ENCODE measurements at regions not wholly inside any gene's neighbourhood (a gene's known extent, or its start where the extent isn't known, plus 50 kb on each side); places are given as distances from the start of the nearest gene placed in this dataset.
A peak's percentile ranks its signal among the peaks of the same experiment; 100 is the strongest.

DNA sequence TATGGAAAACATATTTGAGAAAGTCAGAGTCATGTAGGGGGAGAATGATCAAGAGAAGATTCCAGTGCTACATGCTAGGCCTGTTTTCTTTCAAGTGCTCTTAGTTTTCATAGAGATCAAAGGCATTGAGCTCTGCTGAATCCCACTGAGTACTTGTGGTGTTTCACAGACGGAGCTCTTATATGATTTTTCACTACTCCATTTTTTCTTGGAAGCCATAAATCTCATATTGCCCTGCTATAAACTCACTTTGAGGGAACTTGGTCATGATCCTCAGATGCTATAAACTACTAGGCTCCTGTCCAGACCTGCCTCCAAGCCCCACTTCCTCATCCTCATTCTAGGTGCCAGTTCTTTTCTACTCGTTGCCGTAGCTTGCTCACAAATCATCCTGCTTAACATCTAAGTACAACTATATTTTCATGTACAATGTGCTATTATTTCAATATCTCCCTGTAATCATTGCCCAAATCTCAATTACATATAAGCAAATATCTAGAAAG is 180.8 kb upstream of the CCDC179 start:
- DNase-seq (ENCODE audit: low read depth) = no peak

DNA sequence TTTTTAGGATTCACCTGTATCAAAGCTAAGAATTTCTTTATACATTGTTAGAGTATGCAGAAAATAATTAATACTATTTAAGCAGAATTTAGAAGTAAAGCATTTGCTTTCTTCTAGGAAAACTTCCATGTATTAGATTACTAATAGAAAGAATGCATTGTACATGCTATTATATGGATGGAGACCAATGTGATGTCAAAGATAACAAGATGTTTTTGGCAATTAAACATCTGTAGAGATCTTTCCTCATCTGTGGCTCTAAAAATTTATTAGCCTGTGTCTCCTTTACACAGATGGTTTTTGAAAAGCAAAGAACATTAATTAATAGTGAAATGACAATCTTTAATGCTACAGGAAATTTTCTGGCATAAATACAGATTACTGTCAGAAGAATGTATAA is 198.4 kb upstream of the CCDC179 start:
- no peak for DNase-seq (ENCODE audit: low read depth)

DNA sequence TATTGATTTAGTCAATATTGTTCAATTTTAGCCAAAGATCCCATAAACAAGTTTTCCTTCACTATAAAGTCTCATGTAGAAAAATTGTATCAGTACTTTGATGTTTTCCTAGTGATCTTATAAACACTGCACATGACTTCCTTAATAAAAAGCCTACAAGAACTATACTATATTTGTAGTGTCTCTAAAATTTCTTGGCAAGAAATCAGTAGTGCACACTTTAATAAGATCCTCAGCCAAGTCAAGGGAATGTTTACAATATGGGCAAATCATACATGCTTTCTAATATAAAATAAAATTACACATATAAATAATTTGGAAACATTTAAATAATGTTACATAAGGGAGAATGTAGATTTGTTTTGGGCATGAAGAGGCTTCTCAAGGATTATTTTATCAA is 203.0 kb upstream of the CCDC179 start:
- DNase-seq (ENCODE audit: low read depth) = no peak

DNA sequence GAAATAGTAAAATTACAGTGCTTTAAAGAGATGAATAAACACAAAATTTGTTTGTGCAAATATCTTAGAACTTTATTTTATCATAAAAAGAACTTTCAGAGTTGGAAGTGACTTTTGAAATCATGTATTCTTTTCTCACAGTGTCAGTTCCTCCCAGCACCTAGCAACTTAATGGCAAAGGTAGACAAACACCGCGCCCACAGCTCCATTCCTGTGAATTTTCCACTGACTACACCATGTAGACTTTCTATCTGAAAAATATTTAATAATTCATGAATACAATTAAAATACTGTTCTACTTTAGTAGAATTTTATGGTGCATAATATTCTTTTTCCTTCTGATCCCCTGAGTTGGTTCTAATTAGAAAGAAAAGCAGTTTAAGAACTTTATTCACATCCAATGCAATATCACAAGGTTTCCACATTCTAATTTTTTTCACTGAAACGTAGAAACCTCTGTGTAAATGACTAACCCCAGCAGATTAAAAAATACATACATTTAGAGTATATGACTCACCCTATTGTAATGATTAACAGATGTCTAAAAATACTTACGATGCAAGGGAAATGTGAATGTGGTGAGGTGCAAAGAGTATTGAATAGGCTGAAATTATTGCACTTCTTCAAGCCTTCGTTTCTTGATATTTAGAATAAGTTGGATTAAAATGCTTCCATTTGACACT is 218.2 kb upstream of the CCDC179 start:
- DNase-seq (ENCODE audit: low read depth) = peak; percentile 22

DNA sequence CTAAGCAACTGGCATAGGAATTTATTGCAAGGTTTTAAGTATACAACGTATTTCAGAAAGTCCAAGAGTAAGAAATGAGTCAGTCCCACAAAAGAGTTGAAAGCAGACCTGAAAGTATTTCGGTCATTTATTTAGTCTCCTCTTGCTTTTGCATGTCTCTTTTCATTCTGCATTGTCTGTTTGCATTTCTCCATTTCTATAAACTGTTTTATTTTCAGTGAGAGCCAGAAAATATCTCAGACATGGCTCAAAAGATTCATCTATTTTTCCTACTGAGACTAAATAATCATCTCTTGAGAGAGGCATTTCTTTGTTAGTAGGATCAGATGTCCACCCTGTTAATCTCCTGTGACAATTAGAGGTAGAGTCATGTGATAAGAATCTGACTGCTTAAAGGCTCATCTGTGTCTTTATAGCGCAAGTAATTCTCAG is 219.1 kb upstream of the CCDC179 start:
- DNase-seq (ENCODE audit: low read depth) = no peak

DNA sequence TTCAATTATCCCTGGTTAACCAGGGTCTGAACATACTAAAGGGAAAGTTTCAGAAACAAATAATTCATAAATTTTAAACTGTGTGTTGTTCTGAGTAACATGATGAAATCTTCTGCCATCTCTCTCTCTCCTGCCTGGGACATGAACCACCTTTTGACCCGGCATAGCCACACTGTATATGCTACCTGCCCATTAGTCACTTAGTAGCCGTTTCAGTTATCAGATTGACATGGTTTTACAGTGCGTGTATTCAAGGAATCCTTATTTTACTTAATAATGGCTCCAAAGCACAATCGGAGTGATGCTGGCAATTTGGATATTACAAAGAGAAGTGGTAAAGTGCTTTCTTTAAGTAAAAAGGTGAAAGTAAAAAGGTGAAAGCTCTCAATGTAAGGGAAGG is 227.1 kb upstream of the CCDC179 start:
- no peak for DNase-seq (ENCODE audit: low read depth)

DNA sequence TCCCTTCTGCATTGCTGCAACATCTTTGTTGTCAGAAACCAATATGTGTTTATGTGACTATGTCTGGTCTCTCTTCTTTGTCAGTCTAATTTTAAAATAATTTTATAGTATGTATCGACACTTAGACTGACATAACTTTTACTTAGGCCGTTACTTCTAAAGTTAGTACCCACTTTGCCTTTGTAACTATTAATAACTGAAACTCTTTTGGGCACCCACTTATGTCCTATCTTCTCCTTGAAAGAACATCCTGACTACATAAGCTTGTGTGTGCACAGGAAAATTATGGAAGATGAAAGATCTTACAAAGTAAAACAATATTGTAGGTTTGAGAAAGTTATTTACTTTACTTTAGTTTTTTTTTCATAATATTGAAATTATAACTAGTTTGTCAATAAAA is 230.4 kb upstream of the CCDC179 start:
- DNase-seq (ENCODE audit: low read depth) = no peak

DNA sequence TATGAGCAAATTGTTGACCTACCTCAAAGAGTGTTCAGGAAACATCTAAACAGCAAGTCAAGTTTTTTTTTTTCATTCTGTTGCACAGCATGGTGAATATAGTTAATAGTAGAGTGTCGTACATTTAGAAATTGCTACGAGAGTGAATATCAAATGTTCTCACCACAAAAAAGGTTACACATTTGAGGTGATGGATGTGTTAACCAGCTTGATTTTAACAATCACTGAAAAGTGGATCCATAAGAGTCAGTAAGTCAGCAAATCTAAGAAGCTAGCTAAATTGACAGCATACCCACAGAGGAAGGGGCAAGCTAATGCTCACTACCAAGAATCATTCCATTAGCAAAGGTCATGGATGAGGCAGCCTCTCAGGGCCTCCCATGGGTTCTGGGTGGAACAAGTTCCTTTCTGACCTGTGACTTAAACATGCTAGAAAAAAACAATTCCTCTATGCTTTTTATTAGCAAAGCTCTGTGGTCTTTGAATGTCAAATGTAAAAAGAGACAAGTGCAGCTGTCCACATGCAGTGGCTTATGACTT is 235.4 kb upstream of the CCDC179 start:
- no peak for DNase-seq (ENCODE audit: low read depth)

DNA sequence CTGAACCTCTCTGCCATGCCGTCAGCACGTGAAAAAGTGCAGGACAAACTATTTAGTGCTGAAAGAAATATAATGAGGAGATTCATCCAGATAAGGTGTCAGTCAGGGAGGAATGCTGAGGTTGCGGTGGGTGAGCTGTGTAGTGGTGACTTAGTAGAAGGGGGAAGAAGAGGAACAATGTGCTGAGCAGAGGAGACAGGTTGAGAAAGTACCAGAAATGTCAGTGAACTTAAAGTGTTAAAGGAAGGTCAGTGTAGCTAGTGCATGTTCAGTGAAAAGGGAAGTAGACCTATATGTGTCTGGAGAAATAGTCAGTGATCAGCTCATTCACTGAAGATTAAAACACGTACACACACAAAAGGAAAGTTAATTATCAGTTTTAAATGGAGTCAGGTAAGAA is 237.6 kb upstream of the CCDC179 start:
- DNase-seq (ENCODE audit: low read depth) = no peak

DNA sequence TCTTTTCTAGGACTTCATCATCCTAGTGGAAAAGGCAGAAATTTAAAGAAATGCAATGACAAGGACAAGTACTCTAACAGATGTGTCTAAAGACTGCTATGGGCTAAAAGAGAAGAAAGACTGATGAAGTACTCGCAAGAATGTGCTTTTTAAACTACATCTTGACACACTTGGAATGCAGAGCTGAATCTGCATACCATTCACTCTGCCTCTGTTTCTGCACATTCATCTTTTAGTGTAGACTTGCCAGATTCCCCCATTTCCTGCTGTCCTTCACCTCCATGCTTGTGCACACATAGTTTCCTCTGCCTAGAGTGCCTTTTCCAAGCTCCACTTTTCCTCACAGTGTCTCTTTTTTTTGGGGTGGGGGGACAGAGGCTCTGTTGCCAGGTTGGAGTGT is 239.0 kb upstream of the CCDC179 start:
- DNase-seq (ENCODE audit: low read depth) = no peak

DNA sequence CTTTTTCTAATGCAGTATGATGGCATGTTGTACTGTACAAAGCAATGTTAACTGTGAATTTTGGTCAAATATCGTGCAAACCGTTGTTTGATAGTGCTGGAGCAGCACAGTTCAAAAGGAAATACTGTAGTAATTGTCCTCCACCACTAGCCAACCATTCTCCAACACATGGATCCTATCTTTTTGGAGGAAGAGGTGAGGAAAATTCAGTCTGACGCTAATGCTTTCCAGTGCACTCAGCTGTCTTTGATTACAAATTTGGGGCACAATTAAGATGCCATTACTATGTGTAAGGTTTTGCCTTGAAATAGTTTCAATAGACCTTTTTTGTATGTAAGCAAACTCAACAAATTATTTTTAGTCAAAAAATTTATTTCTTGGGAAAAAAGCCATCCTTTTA is 240.5 kb upstream of the CCDC179 start:
- DNase-seq (ENCODE audit: low read depth) = no peak

DNA sequence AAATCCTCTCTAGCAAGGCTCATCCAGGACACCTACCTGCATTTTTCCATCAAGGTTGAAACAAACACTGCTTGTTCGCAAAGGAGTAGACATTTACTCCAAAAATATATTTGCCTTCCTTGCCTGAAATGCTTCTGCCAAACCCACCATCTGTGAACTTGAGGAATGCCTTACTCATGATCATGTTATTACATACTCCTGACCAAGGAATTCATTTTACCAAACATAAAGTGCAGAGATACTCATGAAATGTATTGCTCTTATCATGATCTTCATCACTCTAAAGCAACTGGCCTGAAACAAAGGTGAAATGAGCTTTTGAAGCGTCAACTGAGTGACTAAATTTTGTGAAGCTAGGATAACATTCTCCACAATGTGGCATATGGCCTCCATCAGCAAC is 243.1 kb upstream of the CCDC179 start:
- DNase-seq (ENCODE audit: low read depth) = no peak

DNA sequence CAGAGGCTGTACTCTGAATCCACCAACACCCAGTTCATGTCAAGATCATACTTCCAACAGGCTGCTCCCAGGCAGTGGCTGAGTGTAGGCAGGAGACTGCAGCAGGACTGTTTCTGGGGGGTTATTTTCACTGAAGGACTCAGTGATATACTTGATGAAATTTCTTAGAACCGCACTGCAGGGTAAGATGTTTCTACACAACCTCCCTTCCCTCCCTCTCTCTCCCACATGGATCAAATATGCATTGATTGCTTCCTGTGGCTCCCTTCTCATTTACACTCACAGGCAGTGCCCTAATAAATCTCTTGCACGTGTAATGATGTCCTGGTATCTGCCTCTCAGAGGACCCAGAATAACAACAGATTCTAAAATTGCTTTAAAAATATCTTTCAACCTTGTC is 251.3 kb upstream of the CCDC179 start:
- DNase-seq (ENCODE audit: low read depth) = no peak

DNA sequence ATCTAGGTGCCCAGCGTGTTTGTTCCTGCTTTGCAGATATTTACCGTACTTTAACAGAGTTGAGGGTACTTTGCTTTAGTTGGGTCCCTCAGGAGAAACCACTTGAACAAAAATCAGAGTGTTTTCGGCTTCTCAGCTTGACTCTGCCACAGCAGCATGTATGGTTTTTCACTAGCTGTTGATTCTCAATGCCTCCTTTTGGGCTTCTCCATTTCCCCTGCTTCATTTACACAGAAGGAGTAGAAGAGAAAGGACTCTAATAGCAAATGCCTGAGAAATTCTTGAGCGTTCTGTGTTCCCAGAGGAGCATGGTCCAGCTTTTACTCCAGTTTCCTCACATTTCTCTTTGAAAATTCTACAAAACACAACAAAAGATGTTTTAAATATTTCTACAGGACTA is 252.1 kb upstream of the CCDC179 start:
- no peak for DNase-seq (ENCODE audit: low read depth)

DNA sequence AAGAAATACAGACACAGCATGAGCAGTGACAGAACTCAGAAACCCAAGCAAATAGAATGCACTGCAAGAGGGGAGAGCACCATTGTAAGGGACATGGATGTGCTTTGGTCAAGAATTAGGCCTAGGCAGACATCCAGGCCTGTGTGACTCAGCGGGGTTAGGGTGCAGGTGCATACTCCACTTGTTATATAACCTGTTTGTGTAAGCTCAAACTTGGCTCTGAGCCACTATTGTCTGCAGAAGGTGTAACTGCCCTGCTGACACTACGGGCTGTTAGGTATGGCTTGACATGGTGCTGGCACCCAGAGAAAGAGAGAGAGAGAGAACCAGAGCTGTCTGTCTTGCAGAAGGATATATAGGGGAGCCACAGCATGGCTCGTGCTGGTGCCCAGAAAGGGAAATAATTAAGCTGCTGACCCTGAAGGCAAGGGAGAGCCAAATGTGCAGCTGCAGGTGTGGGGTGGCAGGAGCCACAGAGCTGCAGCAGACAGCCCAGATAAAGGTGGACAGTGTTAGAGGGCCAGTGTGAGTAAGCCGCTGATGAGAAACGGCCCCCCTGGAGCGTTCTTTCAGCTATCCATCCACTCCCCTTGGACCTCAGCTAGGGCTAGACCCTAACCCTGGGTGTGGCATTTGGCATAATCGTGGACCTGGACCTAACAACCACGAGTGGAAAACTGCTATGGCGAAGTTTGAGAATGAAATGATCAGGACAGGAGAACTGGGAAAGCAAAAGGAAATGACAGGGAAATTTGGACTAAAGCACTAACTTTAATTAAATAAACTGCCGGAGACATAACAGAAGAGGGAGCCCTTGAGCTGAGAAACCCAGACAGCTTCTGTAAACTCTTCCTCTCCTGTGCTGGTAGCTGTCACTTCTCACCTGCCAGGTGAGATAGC is 253.0 kb upstream of the CCDC179 start:
- peak; percentile 35 for DNase-seq (ENCODE audit: low read depth)

DNA sequence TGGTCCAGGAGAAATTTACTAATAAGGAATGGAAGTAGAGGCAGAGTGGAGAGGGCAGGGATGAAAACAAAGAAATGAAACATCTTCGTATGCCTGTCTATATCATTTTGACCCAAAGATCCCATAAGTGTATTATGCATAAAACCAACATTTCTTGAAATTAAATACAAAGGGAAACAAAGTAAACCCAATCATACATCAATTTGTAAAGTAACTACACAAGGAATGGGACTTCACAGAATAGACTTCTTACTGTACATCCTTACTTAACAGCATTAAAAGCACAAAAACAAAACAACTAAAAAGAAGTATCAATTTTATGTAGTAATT is 253.6 kb upstream of the CCDC179 start:
- no peak for DNase-seq (ENCODE audit: low read depth)

DNA sequence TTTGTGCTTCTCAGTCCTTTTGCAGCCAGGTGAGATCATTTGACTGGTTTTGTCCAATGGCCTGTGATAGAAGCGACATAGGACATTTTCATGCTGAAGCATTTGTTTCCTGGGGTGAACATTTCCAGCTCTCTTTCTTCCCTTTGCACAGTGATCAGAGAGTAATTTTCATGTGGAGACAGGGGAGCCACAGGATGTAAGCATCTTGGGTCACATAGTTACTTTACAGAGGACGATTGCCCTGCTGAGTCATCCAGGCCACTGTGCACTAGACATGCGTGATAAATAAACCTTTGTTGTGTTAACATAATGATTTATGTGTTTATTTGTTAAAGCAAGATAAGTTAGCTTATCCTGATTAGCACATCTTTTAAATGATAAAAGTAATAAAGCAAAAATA is 263.5 kb upstream of the CCDC179 start:
- no peak for DNase-seq (ENCODE audit: low read depth)

DNA sequence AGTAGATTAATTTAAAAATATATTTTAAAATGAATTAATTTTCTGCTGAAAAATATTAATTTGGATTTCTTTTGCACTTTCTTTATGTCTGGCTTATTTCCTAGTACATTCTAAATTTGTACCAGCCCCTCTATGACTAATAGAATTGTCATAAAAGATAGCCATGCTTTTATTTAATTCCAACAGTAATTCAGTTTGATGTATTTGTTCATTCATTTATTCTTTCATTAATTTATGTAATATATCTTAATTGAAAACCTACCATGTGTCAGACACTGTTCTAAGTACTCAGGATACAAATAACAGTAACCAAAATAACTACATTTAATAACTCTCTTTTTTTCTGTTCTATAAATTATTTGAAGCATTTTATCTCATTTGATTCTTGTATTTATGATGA is 264.0 kb upstream of the CCDC179 start:
- DNase-seq (ENCODE audit: low read depth) = no peak

DNA sequence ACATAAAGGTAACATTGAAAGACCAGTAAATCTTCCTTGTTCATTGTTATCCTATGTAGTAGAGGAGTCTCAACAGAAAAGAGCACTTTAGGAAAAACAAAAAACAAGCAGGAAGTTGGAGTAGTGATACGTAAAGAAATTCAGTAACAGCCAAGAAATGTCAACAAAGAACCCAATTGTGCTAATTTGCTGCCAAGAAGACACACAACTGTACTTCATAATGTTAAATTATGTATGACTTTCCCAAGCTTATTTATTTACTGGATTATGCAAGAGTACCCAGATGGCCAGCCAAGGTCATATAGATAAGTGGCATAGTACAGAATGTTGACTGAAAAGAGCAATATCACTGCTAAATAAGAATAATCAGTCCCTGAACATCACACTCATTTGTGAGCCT is 264.7 kb upstream of the CCDC179 start:
- DNase-seq (ENCODE audit: low read depth) = no peak

DNA sequence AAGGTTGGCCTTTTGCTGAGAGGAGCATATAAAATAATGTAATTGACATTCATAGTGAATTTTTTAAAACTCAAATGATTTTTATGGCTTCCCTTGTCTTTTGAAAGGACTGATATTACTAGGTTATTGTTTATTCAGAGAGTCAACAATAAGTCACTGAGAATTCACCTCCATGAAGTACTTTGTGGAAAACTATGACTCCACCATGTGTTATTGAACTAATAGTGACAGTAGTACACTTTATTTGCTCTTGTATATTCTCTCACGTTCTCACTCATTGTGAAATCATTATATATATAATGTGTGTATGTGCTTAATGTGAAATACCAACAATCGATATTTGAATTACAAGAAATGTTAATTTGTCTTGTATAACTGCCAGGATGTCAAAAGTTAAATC is 267.4 kb upstream of the CCDC179 start:
- DNase-seq (ENCODE audit: low read depth) = no peak

DNA sequence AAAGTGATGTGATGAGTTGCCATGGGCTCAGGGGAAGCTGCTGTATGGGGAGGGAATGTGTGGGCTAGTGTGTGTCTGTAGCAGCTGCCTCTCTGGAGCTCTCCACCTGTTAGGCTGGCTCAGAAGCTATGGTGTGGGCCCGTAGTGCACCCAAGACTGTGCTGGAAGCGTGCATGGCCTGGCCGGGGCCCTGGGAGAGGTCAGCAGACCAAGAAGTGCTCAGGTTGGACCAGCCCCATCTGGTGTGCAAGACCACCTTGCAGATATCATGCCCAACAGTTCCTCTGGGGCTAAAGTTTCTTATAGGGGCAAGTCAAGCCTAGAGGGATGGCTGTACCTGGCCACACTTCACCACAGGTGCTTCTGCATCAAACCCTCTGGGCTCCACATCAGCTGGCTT is 274.4 kb upstream of the CCDC179 start:
- no peak for DNase-seq (ENCODE audit: low read depth)

DNA sequence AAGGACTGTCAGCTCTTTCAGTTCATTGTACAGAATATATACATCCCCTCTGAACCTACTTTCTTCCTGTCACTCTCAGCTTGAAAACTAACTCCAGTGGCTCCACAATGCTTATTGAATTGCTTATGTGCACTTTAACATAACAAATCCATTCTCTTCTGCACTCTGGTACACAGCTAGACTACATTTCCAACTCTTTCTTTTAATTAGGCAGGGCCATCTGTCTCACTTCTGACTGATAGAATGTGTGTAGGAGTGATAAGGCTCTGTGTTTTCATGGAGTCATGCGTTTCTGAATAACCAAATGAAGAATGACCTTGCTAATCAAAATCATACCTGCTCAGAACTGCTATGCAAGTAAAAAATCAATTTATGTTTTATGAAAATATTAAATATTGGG is 278.5 kb upstream of the CCDC179 start:
- DNase-seq (ENCODE audit: low read depth) = no peak

DNA sequence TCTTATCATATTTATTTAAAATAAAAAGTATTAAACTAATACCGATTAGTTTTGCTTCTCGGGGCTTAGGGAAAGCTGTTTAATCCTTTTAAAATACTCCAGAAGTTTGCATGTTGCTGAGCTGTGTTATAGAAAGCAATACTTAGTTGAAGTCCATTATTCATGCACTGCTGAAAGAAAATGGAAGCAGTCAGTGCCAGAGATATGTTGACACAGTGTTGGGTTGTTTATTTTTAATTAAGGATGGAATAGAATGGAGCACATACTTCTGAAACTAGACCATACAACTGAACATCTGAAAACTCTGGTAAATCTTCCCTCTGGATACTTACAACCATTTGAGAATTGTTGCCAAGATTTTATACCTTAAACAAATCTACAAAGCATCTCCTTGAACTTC is 282.7 kb upstream of the CCDC179 start:
- DNase-seq (ENCODE audit: low read depth) = no peak

All from fibroblast of the conjunctiva (primary cell).